ENCODE measurements at regions not wholly inside any gene's neighbourhood (a gene's known extent, or its start where the extent isn't known, plus 50 kb on each side); places are given as distances from the start of the nearest gene placed in this dataset.

DNA sequence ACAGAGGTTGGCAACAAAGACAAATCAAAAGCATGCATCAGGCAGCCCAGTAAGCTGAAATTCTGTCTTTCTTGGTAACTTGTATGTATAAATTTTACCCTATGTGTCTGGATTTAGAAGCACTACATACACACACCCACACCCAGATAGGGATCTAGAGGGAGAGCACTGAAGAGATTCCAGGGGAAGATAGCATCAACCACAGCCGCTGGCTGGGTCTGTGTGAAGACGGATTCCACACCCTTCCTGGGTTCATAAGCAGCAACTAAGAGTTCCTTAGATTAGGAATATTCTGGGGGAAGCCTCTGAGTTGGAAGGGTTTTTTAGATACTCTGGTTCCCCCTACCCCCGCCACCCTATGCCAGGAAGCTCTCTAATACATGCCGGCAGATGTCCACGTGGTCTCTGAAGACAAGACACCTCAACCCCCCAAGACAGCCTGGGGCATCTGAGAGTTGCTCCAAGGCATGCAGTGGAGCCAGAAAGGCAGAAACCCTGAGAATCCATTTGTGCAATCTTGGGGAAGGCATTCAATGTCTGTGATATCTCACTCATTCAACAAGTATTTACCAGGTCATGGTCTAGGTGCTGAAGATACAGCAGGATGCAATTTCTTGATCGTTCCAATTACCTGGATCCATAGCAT lies 86.4 kb downstream of the NOG start:
- Histone ChIP-seq H3K9me3 (no peaks in the 10 kb centered on the region), H3K36me3 (no peaks in the 10 kb centered on the region), H3K27ac (no peak overlapping the region), H3K4me1 (peaks cover 0 to 11% (median 7%) of the 10 kb centered on the region in 4 donors), H3K27me3 (peaks cover 0 to 44% of the 10 kb centered on the region in 2 donors), H3K4me3 (no peak overlapping the region)
- intact Hi-C loops (cut with DNase I; ENCODE audit: low total_unique reads) = no loop called here
- TF ChIP-seq, protein P1, sequence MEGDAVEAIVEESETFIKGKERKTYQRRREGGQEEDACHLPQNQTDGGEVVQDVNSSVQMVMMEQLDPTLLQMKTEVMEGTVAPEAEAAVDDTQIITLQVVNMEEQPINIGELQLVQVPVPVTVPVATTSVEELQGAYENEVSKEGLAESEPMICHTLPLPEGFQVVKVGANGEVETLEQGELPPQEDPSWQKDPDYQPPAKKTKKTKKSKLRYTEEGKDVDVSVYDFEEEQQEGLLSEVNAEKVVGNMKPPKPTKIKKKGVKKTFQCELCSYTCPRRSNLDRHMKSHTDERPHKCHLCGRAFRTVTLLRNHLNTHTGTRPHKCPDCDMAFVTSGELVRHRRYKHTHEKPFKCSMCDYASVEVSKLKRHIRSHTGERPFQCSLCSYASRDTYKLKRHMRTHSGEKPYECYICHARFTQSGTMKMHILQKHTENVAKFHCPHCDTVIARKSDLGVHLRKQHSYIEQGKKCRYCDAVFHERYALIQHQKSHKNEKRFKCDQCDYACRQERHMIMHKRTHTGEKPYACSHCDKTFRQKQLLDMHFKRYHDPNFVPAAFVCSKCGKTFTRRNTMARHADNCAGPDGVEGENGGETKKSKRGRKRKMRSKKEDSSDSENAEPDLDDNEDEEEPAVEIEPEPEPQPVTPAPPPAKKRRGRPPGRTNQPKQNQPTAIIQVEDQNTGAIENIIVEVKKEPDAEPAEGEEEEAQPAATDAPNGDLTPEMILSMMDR (IDR thresholded peaks at IDR 0.05) = no peak
- no peak for DNase-seq

DNA sequence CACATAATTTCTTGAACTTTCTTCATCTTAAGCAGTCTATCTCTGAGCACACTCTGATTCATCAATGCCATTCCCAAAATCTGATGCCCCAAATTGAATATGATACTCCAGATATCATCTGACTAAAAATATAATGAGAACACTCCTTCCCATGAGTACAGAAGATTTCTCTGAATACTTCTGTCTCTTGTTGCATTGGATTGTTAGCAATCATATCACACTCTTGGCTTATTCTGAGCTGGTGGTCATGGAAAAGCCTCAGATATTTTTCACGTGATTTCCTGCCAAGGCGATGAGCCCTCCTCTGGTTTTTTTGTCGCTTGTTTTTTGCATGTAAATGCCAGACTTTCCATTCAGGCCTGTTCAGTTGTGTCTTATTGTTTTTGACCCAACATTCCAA lies 87.2 kb downstream of the NOG start:
- Histone ChIP-seq H3K36me3 (no peaks in the 10 kb centered on the region), H3K4me3 (no peak overlapping the region), H3K9me3 (no peaks in the 10 kb centered on the region), H3K27ac (no peak overlapping the region), H3K4me1 (peaks cover 0 to 11% (median 7%) of the 10 kb centered on the region in 4 donors), H3K27me3 (peaks cover 0 to 44% of the 10 kb centered on the region in 2 donors)
- no peak for DNase-seq
- TF ChIP-seq, protein P1 (IDR thresholded peaks at IDR 0.05) = no peak
- intact Hi-C loops (cut with DNase I; ENCODE audit: low total_unique reads) = no loop called here

DNA sequence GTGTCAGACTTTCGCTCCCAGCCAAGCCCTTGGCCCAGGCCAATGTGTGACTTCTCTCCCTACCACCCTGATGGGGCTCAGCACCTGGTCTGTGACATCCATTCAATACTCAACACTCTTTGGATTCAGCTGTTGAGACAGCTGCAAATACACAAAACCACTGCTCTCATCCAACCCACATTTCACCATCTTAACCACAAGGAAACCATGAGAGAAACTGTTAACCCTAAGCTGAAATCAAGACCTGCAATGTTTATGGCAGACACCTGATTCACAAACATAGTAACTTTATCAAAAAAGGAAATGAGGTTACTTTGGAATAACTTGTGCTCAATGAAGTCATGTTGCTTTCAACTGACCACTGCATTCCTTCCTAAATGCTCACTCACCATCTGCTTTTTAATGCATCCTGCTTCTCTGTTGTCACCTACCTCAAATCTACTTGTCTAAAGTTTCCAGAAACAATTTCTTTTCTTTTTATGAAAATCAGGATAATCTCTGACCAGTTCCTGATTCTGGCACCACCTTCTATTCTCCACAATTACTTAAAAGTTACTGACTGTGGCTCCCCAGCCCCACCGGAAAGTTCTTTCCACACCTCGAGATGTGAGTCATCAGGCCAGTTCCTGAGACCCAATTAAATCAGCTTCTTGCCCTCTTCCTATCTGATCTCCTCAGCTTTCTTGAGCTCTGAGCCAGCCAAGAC lies 88.2 kb downstream of the NOG start:
- peaks cover 0 to 33% of the 10 kb centered on the region in 2 donors for H3K27me3 ChIP-seq

DNA sequence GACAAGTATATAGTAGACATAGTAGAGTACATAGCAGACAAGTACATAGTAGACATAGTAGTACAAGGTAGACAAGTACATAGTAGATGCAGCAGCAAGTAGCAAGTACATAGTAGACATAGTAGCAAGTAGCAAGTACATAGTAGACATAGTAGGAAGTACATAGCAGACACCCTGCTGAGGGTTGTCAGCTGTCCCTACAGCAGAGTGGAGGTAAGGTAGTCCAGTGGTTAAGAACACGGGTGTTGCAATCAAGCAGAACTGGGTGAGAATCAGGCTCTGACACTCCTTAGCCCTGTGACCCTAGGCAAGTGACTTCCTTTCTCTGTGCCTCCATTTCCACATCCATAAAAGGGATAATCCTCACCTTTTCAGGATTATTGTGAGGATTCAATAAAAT lies 94.7 kb downstream of the NOG start:
- DNase-seq = no peak
- Histone ChIP-seq H3K9me3 (no peaks in the 10 kb centered on the region), H3K27me3 (peaks cover 0 to 4% of the 10 kb centered on the region in 2 donors), H3K27ac (no peak overlapping the region), H3K4me3 (no peak overlapping the region), H3K4me1 (no peaks in the 10 kb centered on the region), H3K36me3 (no peaks in the 10 kb centered on the region)
- TF ChIP-seq, protein P1 (IDR thresholded peaks at IDR 0.05) = no peak
- intact Hi-C loops (cut with DNase I; ENCODE audit: low total_unique reads) = no loop called here

More for the DNA sequence above, 88.2 kb downstream of the NOG start:
- no peak overlapping the region for H3K4me3 ChIP-seq
- H3K27ac ChIP-seq = no peak overlapping the region
- no peak for DNase-seq
- peaks cover 0 to 11% (median 7%) of the 10 kb centered on the region in 4 donors for H3K4me1 ChIP-seq
- TF ChIP-seq, protein P1 (IDR thresholded peaks at IDR 0.05) = no peak
- no peaks in the 10 kb centered on the region for H3K36me3 ChIP-seq
- no peaks in the 10 kb centered on the region for H3K9me3 ChIP-seq
- intact Hi-C loops (cut with DNase I; ENCODE audit: low total_unique reads) = no loop called here

DNA sequence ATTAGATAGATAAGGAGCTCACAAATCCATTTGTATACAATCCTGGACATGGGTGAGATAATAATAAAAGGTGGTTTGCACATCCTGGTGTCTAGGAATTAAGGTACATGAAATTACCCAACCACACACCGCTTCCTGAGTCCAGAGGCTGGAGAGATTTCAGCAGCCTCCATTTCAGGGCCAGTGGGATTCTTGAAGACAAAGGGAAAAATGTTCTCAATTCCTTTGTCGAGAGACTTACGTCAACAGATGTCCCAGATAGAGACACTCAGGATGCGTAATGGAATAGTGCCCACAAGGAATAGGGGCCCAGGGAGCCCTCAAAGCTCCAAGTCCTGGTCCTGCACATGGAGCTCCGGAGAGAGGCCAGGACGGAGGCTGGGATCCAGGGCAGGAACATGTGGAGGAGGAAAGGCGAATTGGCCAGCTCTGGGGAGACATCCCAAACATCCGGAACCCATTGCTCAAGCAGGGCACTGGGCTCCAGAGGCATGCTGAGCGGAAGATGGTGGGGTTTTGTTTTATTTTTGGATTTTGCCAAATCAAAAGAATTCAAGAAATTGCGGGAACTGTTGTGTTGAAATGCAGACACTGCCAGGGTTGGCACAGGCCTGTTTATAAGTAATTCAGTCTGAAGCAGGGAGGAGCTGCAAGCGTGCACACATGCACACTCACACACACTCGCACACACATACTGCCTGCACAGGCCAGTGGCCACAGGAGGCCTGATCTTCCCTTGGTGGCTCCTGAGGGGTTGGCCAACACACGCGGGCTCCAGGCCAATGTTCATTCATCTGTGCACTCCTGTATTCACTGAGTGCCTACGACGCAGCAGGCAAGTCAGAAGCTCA lies 97.2 kb downstream of the NOG start:
- no peak overlapping the region for H3K27ac ChIP-seq
- no peaks in the 10 kb centered on the region for H3K36me3 ChIP-seq
- no peaks in the 10 kb centered on the region for H3K9me3 ChIP-seq
- H3K4me1 ChIP-seq = no peaks in the 10 kb centered on the region
- TF ChIP-seq, protein P1 (IDR thresholded peaks at IDR 0.05) = no peak
- no peak overlapping the region for H3K4me3 ChIP-seq
- H3K27me3 ChIP-seq = no peaks in the 10 kb centered on the region
- peak; percentile 27 to 77 for DNase-seq
- intact Hi-C loops (cut with DNase I; ENCODE audit: low total_unique reads) = no loop called here
